HG03460 (cell line): ENCODE measurements at regions not wholly inside any gene's neighbourhood (a gene's known extent, or its start where the extent isn't known, plus 50 kb on each side); places are given as distances from the start of the nearest gene placed in this dataset.

Source experiments
- ATAC-seq: cut with Tn5 transposase; IDR thresholded peaks from one replicate; pipeline ENCODE4 v1.9.1; 2021; ENCODE audit not compliant: unreplicated experiment

DNA sequence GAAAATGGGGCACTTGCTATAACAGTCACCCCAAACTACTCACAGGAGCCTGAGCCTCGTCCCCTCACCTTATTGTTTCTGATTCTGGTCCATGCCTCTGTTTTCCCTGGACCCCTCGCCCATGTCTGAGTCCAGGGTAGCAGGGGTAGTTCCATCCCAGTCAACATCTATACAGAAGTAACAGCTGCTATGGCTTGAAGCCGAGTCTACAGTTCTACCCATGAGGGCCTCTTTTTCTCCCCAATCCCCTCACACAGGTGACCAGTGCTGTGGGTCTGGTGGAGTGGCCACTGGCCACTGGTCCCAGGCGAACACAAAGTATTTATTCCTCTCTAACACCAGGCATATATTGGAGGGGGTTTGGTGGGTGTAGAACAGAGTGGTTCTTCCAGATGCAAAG lies 116.4 kb downstream of the ZNF280B start:
- no peak for ATAC-seq

DNA sequence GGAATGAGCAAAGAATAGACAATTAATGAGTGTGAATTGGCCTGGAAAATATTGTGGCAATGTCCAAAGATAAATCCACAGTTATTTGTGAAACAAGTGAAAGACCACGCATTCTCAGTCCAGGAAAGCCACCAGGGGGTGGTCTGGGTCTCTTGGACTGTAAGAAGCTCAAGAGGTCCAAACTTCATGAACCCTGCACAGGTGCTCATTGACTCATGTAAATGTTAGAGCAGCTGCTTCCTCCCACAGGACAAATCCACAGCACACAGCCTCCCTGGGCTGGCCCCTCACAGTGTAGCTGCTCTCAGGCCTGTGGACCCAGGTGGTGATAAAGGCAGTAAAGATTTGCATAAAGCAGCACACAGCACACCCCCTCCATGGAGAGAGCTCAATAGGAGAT lies 114.0 kb downstream of the ZNF280B start:
- no peak for ATAC-seq

DNA sequence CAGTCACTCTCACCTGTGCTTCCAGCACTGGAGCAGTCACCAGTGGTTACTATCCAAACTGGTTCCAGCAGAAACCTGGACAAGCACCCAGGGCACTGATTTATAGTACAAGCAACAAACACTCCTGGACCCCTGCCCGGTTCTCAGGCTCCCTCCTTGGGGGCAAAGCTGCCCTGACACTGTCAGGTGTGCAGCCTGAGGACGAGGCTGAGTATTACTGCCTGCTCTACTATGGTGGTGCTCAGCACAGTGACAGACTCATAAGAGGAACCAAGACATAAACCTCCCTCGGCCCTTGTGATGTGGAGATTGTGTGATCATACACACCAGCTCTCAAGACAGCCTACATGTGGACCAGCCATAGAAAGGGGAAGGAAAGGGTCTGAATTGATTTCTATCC lies 113.3 kb downstream of the ZNF280B start:
- ATAC-seq = no peak

DNA sequence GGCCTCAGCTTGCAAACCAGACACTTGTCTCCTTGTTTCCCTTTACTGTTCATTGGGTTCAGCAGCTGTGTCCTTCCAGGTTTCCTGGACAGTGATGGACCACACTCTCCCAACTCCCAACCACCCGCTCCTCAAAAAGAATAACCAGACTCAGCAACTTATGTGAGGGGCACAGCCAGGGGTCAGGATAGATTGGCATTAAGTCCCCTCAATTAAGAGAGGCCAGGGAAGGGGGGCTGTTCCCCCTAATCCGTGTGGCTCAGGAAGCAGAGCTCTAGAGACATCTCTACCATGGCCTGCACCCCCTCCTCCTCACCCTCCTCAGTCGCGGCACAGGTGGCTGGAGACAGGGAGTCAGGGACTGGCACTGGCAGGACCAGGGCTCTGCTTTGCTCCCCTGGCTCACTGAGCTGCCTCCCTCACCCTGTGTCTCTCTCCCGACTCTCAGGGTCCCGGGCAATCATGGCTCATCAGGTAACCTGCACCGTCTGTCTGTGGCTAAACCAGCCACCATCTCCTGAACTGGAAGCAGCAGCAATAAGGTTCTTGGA lies 111.7 kb downstream of the ZNF280B start:
- no peak for ATAC-seq

DNA sequence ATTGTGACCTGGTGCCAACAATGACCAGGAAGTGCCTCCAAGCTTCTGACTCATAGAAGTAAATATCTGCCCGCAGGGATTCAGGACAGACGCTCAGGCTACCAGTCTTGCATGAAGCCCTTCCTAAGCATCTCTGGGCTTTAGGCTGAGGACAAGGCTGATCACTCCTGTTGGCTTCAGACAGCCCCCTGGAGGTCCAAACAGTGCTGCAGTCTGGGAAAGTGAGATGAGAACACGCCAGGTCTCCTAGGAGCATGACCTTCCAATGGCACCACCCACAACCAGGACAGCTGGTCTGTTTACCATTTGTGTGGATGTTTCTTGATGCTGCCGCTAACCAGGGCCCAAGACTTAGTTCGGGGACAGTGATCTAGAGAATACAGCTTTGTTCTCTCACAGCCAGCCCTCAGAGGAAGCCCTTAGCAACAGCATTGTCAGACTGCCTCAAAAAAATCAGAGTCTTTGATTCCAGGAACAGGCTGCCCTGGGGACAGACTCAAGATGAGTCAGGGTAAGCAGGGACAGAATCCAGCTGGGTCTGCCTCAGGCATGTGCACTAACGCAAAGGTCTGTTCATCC lies 111.2 kb downstream of the ZNF280B start:
- ATAC-seq = no peak

DNA sequence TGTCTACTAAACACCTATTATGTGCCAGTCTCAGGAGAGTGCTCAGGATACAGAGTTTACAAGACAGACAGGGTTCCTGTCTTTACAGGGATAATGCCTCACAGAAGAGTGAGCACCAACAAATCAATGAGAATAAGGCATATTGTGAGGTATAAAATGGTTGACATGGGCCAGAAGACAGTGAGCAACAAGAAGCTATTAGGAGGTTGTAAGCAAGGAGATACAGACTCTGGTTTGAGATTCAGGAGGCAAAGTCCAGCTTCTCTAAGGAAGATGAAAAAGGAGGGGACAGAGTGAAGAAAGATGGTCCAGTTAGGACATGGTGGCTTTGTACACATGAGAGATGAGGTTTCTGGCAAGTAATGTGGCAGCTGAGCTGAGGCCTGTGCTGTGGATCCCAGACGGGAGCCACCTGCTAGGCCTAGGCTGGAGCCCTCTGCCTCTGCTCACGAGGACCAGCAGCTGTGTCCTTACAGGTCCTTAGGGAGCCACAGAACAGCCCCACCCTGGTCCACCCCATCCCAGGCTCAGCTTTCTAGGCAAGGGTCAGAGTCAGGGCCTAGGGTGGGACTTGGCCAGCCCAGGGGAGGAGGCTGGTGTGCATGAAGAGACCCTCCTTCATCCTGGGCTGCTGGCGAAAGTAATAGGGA lies 110.5 kb downstream of the ZNF280B start:
- no peak for ATAC-seq

DNA sequence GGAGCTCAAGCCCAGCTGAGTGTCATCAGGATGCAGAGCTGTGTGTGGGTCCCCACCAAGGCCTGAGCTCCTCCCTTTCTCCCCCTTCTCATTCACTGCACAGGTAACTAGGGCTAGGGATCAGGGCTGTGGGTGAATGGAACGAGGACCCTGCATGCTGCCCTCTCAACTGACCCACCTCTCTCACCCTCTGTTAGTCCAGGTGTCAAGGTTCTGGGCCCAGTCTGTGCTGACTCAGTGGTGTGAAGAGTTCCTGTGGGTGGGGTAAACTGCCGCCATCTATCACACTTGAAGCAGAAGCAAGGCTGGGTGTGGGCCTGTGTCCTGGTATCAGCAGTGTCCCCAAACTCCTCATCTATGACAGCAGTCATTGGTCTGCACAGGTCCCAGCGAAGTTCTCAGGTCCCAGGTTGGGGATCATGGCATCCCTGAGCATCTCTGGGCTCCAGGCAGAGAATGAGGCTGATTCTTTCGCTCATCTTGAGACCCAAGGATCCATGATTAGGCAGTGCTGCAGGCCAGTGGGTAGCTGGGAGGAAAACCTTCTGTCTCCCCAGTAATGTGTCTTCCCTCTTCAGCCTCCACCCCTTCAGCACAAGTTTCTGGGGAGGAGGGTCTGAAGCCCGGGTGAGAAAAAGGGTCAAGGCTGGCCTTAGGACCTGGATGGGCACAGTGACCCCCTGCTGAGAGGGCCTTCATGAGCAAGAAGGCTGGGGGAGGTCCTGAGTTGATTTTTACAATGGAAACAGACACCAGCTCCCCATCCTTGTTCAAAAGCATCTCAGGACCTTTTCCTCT lies 109.8 kb downstream of the ZNF280B start:
- no peak for ATAC-seq

DNA sequence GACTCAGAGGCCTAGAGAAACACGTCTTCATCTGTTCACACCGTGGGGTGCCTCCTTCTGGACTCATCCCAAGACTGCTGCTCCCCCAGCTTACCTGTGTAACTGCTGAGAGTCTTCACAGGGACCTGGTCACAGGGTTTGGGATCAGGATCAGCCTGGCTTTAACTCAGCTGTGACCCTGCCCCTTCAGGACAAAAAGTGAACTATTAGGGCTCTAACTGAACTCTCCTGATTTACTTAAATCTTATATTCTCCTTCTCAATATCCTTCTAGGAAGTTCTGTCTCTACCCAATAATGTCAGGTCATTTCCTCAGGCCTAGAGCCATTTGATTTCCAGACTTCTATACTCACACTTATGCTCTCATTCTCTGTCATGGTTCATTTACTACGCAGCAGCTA lies 108.4 kb downstream of the ZNF280B start:
- ATAC-seq = no peak

DNA sequence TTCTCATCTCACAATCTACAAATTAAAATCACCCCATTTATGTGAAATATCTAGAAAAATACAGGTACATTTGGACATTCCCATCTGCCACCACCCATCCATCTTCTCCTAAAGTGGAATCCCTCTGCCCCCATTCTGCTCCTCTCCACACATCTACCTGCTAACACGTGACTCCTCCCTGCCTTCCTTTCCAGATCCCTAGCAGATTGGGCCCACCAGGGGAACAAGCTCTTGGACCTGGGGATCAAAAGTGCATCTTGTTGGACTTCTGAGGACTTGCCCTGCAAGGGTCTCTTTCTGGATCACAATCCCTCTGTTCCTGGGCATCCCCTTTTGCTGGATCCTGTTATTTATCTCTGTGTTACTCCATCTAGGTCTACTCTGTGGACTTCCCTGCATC lies 107.6 kb downstream of the ZNF280B start:
- no peak for ATAC-seq

DNA sequence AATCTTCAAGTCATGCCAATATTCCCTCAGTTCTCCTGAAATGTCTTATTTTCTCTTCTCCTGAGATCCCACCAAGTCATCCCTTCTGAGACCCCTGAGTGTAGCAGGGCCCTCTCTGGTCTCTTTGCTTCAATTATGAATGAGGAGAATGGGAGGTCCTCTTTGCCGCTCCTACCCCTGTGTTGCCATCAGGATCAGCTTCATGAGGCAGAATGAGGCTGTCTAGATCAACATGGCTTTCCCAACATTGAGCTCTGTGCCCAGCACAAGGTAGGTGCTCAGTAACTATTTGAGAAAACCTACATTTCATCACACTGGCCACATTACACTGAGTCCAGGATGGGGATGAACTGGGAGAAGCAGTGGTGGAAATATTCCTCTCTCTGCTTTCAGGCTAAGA lies 107.2 kb downstream of the ZNF280B start:
- ATAC-seq = no peak

DNA sequence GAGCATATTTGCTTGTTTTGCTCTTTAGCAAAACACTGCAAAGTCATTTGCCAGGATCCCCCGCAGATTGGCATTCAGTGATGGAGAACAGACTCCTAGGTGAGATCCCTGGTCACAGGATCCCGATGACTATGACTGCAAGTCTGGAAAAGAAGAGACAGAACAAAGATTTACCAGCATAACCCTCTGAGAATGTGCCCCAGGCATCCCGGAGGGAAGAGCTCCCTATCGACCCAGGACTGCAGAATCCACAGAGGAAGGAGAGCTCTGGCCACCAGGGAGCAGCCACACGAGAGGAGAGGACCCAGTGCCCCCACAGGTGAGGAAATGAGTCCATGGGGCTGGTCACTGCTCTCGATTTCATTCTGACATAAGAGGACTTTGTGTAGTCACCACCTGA lies 105.2 kb downstream of the ZNF280B start:
- no peak for ATAC-seq

DNA sequence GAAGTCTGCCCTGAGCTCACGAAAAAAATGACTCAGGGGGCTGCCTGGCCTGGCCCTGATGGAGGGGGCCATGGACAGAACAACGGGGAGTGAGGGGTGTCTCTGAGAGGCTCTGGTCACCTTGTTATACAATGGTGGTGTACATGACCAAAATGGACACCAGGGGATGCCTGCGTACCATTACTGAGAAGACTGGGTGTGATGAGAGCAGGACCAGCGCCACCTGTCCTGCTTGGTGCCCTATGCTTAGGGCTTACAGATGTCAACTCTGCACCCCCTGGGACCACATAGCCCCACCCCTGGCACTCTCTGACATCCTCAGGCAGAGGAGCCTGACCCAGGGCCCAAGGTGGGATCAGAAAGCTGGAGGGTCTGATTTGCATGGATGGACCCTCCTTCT lies 104.8 kb downstream of the ZNF280B start:
- no peak for ATAC-seq

DNA sequence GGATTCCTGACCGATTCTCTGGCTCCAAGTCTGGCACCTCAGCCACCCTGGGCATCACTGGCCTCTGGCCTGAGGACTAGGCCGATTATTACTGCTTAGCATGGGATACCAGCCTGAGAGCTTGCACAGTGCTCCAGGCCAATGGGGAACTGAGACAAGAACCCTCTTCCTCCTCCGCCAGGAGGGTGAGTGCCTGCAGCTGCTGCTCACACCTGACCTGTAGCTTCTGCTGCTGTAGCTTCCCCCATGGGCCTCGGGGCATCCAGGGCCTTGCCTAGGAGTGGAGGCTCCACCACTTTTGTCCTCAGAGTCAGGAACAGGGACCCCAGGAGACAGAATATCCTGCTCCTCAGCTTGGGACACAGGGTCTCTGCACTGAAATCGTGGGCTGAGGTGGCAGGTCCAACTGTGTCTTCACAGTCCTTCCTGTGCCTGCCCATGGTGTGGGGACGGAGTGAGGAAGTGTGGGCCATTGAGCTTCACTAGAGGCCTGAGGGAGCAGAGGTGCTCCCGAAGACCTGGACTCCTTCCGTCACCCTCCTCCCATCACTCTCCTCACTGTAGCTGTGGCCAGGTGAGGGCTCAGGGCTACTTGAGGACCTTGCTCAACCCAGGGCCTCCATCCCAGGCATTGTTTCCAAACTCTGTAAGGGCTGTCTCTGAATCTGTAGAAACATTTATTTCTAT lies 103.8 kb downstream of the ZNF280B start:
- ATAC-seq = no peak

DNA sequence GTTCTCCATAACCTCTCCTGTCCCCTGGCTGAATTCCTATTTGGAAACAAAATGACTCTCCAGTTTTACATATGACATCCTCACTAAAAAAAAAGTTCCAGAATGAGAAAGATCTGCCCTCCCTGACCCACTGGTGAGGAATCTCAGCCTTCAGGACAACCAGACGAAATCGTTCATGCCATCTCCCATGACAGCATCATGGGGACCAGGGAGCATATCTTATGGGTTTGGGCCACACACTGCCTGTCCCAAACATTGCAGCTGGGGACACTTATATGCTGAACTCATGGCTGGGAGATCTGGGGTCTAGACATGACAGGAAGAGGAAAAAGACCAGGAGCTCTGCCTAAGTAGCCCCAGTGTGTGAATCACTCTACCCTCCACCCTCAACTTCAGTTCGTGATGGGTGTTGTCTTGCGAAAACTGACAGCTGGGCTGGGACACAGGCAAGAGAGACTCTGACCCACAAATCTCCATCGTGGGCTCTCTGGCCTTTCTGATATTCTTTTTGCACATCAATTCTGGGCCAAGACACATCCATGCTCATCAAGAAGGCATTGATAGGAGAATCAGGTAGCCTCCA lies 102.0 kb downstream of the ZNF280B start:
- ATAC-seq = no peak

DNA sequence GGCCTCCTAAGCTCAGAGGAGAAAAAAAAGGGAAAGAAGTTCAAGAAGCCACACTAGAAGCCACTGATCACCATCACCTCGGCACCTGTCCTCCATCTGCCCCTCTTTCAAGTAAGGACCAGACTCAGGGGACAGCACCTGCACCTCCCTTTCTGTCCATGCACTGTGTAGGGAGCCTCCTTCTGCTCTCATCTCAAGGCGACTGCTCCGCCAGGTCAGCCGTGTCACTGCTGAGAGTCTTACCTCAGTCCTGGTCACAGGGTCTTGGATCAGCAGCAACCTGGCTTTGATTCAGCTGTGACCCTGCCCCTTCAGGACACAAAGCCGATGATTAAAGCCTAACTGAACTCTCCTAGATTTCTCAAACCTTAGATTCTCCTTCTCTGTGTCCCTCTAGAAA lies 101.5 kb downstream of the ZNF280B start:
- ATAC-seq = no peak

DNA sequence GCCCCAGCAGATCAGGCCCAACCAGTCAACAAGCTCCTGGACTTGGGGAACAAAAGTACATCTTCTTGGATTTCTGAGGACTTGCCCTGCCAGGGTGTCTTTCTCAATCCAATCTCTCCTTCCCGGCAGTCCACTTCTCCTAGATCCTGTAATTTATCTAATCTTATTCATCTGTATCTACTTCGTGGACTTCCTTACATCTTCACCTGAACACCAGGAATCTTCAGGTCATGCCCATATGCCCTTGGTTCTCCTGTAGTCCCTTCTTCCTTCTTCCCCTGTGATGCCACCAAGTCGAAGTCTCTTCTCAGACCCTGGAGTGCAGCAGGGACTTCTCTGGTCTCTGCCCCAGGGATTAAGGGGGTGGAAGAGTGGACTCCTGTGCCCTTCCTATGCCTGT lies 100.3 kb downstream of the ZNF280B start:
- no peak for ATAC-seq

DNA sequence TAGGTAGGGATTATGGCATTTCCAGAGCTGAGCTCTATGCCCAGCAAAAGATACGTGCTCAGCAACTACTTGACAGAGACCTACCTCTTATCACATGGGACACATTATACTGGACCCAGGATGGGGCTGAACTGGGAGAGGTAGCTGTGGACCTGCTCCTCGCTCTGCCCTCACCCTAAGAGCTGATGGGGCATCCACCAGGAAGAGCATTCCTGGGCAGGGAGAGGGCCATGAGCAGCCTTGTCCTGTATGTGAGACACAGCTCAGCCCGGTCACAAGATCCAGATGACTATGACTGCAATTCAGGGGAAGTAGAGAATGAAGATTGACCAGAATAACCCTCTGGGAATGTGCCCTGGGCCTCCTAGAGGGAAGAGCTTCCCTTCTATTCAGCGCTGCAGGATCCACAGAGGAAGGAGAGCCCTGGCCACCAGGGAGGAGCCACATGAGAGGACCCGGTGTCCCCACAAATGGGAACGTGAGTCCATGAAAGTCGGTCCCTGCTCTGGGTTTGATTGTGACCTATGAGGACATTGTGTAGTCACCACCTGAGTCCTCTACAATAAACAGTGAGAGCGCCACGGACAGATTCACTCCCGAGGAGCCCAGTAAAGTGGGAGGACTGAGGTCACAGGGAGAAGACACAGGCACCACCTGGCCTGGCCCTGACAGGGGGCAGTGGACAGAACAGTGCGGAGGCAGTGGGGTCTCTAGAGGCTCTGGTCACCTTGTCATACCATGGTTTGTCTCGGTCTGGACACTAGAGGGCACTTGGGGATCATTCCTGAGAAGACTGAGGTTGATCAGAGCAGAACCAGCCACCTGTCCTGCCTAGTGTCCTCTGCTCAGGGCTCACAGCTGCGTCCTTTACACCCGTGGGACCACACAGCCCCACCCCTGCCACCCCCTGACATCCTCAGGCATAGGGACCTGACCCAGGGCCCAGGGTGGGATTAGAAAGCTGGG lies 99.5 kb downstream of the ZNF280B start:
- no peak for ATAC-seq

DNA sequence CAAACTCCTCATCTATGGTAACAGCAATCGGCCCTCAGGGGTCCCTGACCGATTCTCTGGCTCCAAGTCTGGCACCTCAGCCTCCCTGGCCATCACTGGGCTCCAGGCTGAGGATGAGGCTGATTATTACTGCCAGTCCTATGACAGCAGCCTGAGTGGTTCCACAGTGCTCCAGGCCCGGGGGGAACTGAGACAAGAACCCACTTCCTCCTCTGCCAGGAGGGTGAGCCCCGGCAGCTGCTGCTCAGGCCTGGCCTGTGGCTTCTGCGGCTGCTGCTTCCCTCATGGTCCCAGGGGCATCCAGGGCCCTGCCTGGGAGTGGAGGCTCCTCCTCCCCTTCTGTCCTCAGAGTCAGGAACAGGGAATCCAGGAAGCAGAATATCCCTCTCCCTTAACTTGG lies 98.4 kb downstream of the ZNF280B start:
- ATAC-seq = peak; percentile 73

DNA sequence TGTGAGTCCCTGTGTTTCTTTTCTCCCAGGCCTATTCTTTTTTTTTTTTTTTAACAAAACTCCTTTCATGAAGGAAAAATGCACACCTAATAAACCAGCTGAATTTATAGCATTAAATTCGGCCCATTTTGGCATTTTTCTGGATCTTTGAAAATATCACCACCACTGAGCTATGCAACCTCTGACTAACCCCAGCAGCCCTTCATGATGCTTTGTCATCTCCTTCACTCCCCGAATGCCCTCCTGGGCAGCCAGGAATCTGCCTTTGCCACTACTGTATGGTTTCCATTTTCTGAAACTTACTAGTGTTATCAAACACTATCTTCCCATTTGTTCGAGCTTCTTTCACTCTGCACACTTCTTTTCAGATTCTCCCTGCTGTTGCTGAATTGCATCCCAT lies 97.9 kb downstream of the ZNF280B start:
- no peak for ATAC-seq

DNA sequence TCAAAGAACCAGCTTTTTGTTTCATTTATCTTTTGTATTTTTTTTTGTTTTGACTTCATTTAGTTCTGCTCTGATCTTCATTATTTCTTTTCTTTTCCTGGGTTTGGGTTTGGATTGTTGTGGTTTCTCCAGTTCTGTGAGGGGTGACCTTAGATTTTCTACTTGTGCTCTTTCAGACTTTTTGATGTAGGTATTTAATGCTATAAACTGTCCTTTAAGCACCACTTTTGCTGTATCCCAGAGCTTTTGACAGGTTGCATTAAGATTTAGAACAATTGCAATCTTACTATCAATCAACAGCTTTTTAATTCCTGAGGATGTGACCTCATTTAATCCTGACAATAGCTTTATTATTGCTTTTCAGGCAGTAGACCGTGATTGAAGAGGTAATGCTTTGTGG lies 94.3 kb downstream of the ZNF280B start:
- ATAC-seq = no peak
